C4-2B (cell line): ENCODE measurements at regions not wholly inside any gene's neighbourhood (a gene's known extent, or its start where the extent isn't known, plus 50 kb on each side); places are given as distances from the start of the nearest gene placed in this dataset.
"Not testable (repeated sequence)": the region's sequence is repeated elsewhere in the genome, so short reads cannot be mapped to it uniquely, and the experiment has no call there.

Source experiments
- CTCF ChIP-seq: fragments of 450-650 bp; conservative IDR thresholded peaks from 2 replicates; pipeline ENCODE4 v1.5.1; 2017; ENCODE audit warnings: mild to moderate bottlenecking
- ZFX ChIP-seq: fragments of 450-650 bp; IDR thresholded peaks from 2 replicates; pipeline ENCODE4 v1.6.1; 2017

- TF ChIP-seq CTCF, ZFX: not testable (repeated sequence)
These were observed 68.7 kb upstream of the SPN start for GRCh38 chr16:29594269-29594925.
